Endothelial cell of umbilical vein (primary cell): ENCODE measurements at regions not wholly inside any gene's neighbourhood (a gene's known extent, or its start where the extent isn't known, plus 50 kb on each side); places are given as distances from the start of the nearest gene placed in this dataset.

ENCODE experiments used
- BruUV-seq: library from RNA; stranded (reverse); fragments of 400-500 nt; replicated peaks from 2 replicates; lab custom pipeline; 2021; lab: Mats Ljungman, UMichigan
- CTCF ChIA-PET: fragments of 300-600, 350-600 bp; sonication (Branson Sonifier 250); formaldehyde crosslinking; loops from one replicate; lab custom pipeline; 2021; ENCODE audit warnings: antibody characterized with exemption, inconsistent platforms; lab: Charles Lee
- POLR2A ChIA-PET: fragments of 300-600, 350-600 bp; sonication (Branson Sonifier 250); formaldehyde crosslinking; loops from one replicate; lab custom pipeline; 2021; ENCODE audit warnings: antibody characterized with exemption, inconsistent platforms; lab: Charles Lee
- DNase-seq: peaks from one replicate; pipeline ENCODE4 v3.0.0-alpha.2; 2011; ENCODE audit warnings: low read depth, low spot score
- FAIRE-seq: peaks from 2 replicates; lab custom pipeline; 2011; peaks lifted over from hg19 to GRCh38; lab: Jason Lieb, UNC
- H2AFZ ChIP-seq: 2 replicates; pipeline ENCODE4 v1.6.0; 2012; ENCODE audit warnings: low read depth, low read length, control low read depth, inconsistent platforms
- H3K27ac ChIP-seq: 2 replicates; pipeline ENCODE4 v1.5.1; 2011; ENCODE audit warnings: low read depth, mild to moderate bottlenecking, control low read depth, low read length, moderate library complexity; ENCODE audit not compliant: insufficient read depth
- H3K27me3 ChIP-seq, 2 experiments: 2 replicates each; pipeline versions ENCODE4 v1.6.0 to v1.6.1; 2011; ENCODE audit warnings: low read length in 2 of 2, mixed read lengths in 1 of 2; ENCODE audit not compliant: control insufficient read depth in 2 of 2, insufficient read depth in 2 of 2
- H3K36me3 ChIP-seq, 2 experiments: 2 replicates in 1 of 2; 3 replicates in 1 of 2; pipeline ENCODE4 v1.5.1; 2011; ENCODE audit warnings: low read length in 2 of 2, mild to moderate bottlenecking in 1 of 2, moderate library complexity in 1 of 2; ENCODE audit not compliant: control insufficient read depth in 2 of 2, insufficient read depth in 2 of 2; ENCODE audit errors: extremely low read depth in 1 of 2
- H3K4me1 ChIP-seq: 3 replicates; pipeline ENCODE4 v1.5.1; 2011; ENCODE audit warnings: mild to moderate bottlenecking, low read length; ENCODE audit not compliant: control insufficient read depth, insufficient read depth; ENCODE audit errors: extremely low read depth
- H3K4me2 ChIP-seq: 2 replicates; pipeline ENCODE4 v1.6.1; 2011; ENCODE audit warnings: low read length, control low read depth, mixed read lengths; ENCODE audit not compliant: insufficient read depth
- H3K4me3 ChIP-seq, 3 experiments: fragments of 200-600 bp in 1 of 3; sonication (generic), shearing (Covaris generic) in 1 of 3; replicated peaks in 1 of 3; 2 replicates each; pipeline ENCODE4 v1.5.1; 2011 to 2016; ENCODE audit warnings: control low read depth in 3 of 3, low read length in 3 of 3, mild to moderate bottlenecking in 2 of 3, inconsistent platforms in 1 of 3, low read depth in 1 of 3, moderate library complexity in 1 of 3; ENCODE audit not compliant: insufficient read depth in 1 of 3
- H3K79me2 ChIP-seq: 2 replicates; pipeline ENCODE4 v1.6.0; 2012; ENCODE audit warnings: low read length, inconsistent platforms; ENCODE audit not compliant: control insufficient read depth, insufficient read depth
- H3K9ac ChIP-seq: replicated peaks from 2 replicates; pipeline ENCODE3; 2011; ENCODE audit warnings: low read length, control low read depth; ENCODE audit not compliant: insufficient read depth; ENCODE audit errors: extremely low read depth
- H3K9me1 ChIP-seq: replicated peaks from 3 replicates; pipeline ENCODE4 v1.6.0; 2011; ENCODE audit warnings: mild to moderate bottlenecking, low read length; ENCODE audit not compliant: control insufficient read depth, insufficient read depth; ENCODE audit errors: extremely low read depth
- H3K9me3 ChIP-seq: replicated peaks from 2 replicates; pipeline ENCODE4 v1.5.1; 2012; ENCODE audit warnings: low read length, inconsistent platforms; ENCODE audit not compliant: control insufficient read depth, insufficient read depth
- H4K20me1 ChIP-seq: replicated peaks from 2 replicates; pipeline ENCODE3; 2011; ENCODE audit warnings: mild to moderate bottlenecking, low read length; ENCODE audit not compliant: control insufficient read depth, insufficient read depth; ENCODE audit errors: extremely low read depth
- EZH2 ChIP-seq: IDR thresholded peaks from 2 replicates; pipeline ENCODE4 v1.6.1; 2012; ENCODE audit warnings: borderline replicate concordance, low read depth, mild to moderate bottlenecking, moderate library complexity, low read length, inconsistent platforms; ENCODE audit not compliant: severe bottlenecking
- FOS ChIP-seq: IDR thresholded peaks from 2 replicates; pipeline ENCODE4 v1.6.1; 2011; ENCODE audit warnings: mild to moderate bottlenecking, low read length, moderate library complexity, borderline replicate concordance; ENCODE audit not compliant: insufficient read depth
- GATA2 ChIP-seq: IDR thresholded peaks from 2 replicates; pipeline ENCODE4 v1.7.0; 2011; ENCODE audit warnings: low read depth, mild to moderate bottlenecking, moderate library complexity, mixed read lengths, low read length; ENCODE audit not compliant: insufficient read length, insufficient read depth
- JUN ChIP-seq: IDR thresholded peaks from 2 replicates; pipeline ENCODE4 v1.6.1; 2011; ENCODE audit warnings: borderline replicate concordance, low read depth; ENCODE audit not compliant: insufficient read length, insufficient read depth
- MAX ChIP-seq: IDR thresholded peaks from 2 replicates; pipeline ENCODE4 v1.6.1; 2011; ENCODE audit not compliant: insufficient read depth, insufficient read length
- MYC ChIP-seq: IDR thresholded peaks from one replicate; pipeline ENCODE4 v1.6.1; 2011; ENCODE audit warnings: mild to moderate bottlenecking, low read depth, low read length
- POLR2A ChIP-seq: IDR thresholded peaks from 2 replicates; pipeline ENCODE4 v1.6.1; 2012; ENCODE audit warnings: low read depth, mild to moderate bottlenecking, control low read depth, low read length
- POLR2AphosphoS5 ChIP-seq: IDR thresholded peaks from 2 replicates; pipeline ENCODE4 v1.6.1; 2012; ENCODE audit warnings: low read depth, mild to moderate bottlenecking, control low read depth, low read length, moderate library complexity; ENCODE audit not compliant: insufficient read depth
- dilution Hi-C: fragments of 300-500 bp; cut with MboI; formaldehyde crosslinking; loops from one replicate; pipeline ENCODE4 v1.15.0; 2019; ENCODE audit warnings: low sequenced_read_pairs; ENCODE audit not compliant: extremely low pct_ligation_motif_present
- intact Hi-C: fragments of 100-400 bp; cut with micrococcal nuclease; formaldehyde crosslinking; loops from one replicate; pipeline ENCODE4 v1.10.0; 2022
- TF ChIP-seq, protein P1 (sequence below), 2 donors: IDR thresholded peaks; 1 replicate in 1 of 2; 2 replicates in 1 of 2; pipeline ENCODE4 v1.5.1; 2011; ENCODE audit warnings: low read length in 2 of 2, mild to moderate bottlenecking in 2 of 2, moderate library complexity in 2 of 2, control low read depth in 1 of 2, inconsistent platforms in 1 of 2, low read depth in 1 of 2; ENCODE audit not compliant: insufficient read depth in 1 of 2; ENCODE audit errors: extremely low read depth in 1 of 2

- Histone ChIP-seq H3K36me3 (no peaks in the 10 kb centered on the region), H3K9ac (no peak overlapping the region), H3K9me3 (no peaks in the 10 kb centered on the region), H3K4me1 (peaks cover 7% of the 10 kb centered on the region), H3K4me2 (no peak overlapping the region), H3K27me3 (no peaks in the 10 kb centered on the region), H3K4me3 (no peak overlapping the region), H3K9me1 (no peaks in the 10 kb centered on the region), H3K79me2 (no peaks in the 10 kb centered on the region), H3K27ac (peak overlapping the region; percentile 18), H2AFZ (peak overlapping the region; percentile 66), H4K20me1 (no peaks in the 10 kb centered on the region)
- CTCF ChIA-PET, result interaction anchor here (1.0 to 2.3 kb wide), 3 partner anchors 8 to 186 kb away, joined by 3 to 8 read pairs (median 3); no protein-coding TSS in a partner anchor
- POLR2A ChIA-PET, result no interaction called here
- dilution Hi-C loops, result no loop called here
- intact Hi-C loops, result loop anchor here (1.0 kb wide), 2 partner anchors 40 to 174 kb away; no protein-coding TSS in a partner anchor
- no TSS peak for BruUV-seq
- DNase-seq, result peak; percentile 39
- peak; percentile 55 for FAIRE-seq
- TF ChIP-seq MYC (no peak), MAX (no peak), POLR2AphosphoS5 (no peak), JUN (no peak), POLR2A (no peak), FOS (no peak), EZH2 (no peak), GATA2 (no peak)
- TF ChIP-seq, protein P1, sequence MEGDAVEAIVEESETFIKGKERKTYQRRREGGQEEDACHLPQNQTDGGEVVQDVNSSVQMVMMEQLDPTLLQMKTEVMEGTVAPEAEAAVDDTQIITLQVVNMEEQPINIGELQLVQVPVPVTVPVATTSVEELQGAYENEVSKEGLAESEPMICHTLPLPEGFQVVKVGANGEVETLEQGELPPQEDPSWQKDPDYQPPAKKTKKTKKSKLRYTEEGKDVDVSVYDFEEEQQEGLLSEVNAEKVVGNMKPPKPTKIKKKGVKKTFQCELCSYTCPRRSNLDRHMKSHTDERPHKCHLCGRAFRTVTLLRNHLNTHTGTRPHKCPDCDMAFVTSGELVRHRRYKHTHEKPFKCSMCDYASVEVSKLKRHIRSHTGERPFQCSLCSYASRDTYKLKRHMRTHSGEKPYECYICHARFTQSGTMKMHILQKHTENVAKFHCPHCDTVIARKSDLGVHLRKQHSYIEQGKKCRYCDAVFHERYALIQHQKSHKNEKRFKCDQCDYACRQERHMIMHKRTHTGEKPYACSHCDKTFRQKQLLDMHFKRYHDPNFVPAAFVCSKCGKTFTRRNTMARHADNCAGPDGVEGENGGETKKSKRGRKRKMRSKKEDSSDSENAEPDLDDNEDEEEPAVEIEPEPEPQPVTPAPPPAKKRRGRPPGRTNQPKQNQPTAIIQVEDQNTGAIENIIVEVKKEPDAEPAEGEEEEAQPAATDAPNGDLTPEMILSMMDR (IDR thresholded peaks at IDR 0.05; ENCODE audit: extremely low read depth in 1 of 2, insufficient read depth in 1 of 2, low read depth in 1 of 2, low read length in 2 of 2), result no peak
These were observed 84.7 kb upstream of the SALL4 start for GRCh38 chr20:51886891-51887608.
